ENCODE measurements at regions not wholly inside any gene's neighbourhood (a gene's known extent, or its start where the extent isn't known, plus 50 kb on each side); places are given as distances from the start of the nearest gene placed in this dataset.

- H4K91ac ChIP-seq (replicated peaks; ENCODE audit: insufficient read length, low read length) = no peak overlapping the region
- H4K20me1 ChIP-seq (replicated peaks in 1 of 2; ENCODE audit: control insufficient read depth in 1 of 2, insufficient read depth in 2 of 2, low read length in 2 of 2) = no peaks in the 10 kb centered on the region
- H3K4me3 ChIP-seq (ENCODE audit: extremely low read depth in 1 of 4, insufficient read depth in 2 of 4, low read depth in 3 of 4, low read length in 4 of 4) = no peak overlapping the region
- H3K4me2 ChIP-seq (ENCODE audit: insufficient read depth in 1 of 2, low read depth in 2 of 2, low read length in 2 of 2) = no peak overlapping the region
- DNase-seq (ENCODE audit: low read depth in 1 of 2, low spot score in 2 of 2) = no peak
- no peak overlapping the region for H2AK5ac ChIP-seq (ENCODE audit: low read depth, low read length)
- H2BK12ac ChIP-seq (ENCODE audit: low read depth, low read length) = no peak overlapping the region
- H3K18ac ChIP-seq (ENCODE audit: extremely low read depth, low read length) = no peak overlapping the region
- ChIA-PET POLR2A (ENCODE audit: partially characterized antibody) (no interaction called here), CTCF (ENCODE audit: partially characterized antibody) (no interaction called here)
- H3K27me3 ChIP-seq (replicated peaks in 1 of 4; ENCODE audit: control insufficient read depth in 3 of 4, extremely low read depth in 1 of 4, insufficient read depth in 3 of 4, low read length in 3 of 4) = no peaks in the 10 kb centered on the region
- no peak overlapping the region for H3K14ac ChIP-seq (ENCODE audit: insufficient read length)
- H3K9ac ChIP-seq (replicated peaks in 1 of 4; ENCODE audit: extremely low read depth in 1 of 4, low read depth in 3 of 4, low read length in 3 of 4) = no peak overlapping the region
- no peak for FAIRE-seq
- no peak overlapping the region for H3K56ac ChIP-seq (replicated peaks; ENCODE audit: insufficient read length, low read depth, low read length)
- no peak overlapping the region for H3K27ac ChIP-seq (ENCODE audit: low read depth, low read length)
- H3K23ac ChIP-seq (ENCODE audit: insufficient read length) = no peak overlapping the region
- no peak overlapping the region for H4K8ac ChIP-seq (ENCODE audit: extremely low read depth, insufficient read depth, low read length)
- no peak overlapping the region for H2BK20ac ChIP-seq (ENCODE audit: low read length)
- H2BK120ac ChIP-seq (replicated peaks; ENCODE audit: low read depth, low read length) = no peak overlapping the region
- H2AFZ ChIP-seq (ENCODE audit: low read length) = no peak overlapping the region
- H3K79me2 ChIP-seq (ENCODE audit: control insufficient read depth in 1 of 2, insufficient read depth in 2 of 2, low read length in 2 of 2) = no peaks in the 10 kb centered on the region
- no peak for TF ChIP-seq SAP30 (IDR thresholded peaks at IDR 0.05; ENCODE audit: insufficient read depth, insufficient replicate concordance, low read length)
- TF ChIP-seq EP300 (IDR thresholded peaks at IDR 0.05; ENCODE audit: borderline replicate concordance in 1 of 2, low read depth in 2 of 2, low read length in 2 of 2) = no peak
- TF ChIP-seq EZH2 (IDR thresholded peaks at IDR 0.05; ENCODE audit: low read depth, low read length, severe bottlenecking) = no peak
- no peak for TF ChIP-seq GTF2F1 (IDR thresholded peaks at IDR 0.05; ENCODE audit: borderline replicate concordance, low read depth, low read length)
- TF ChIP-seq SRF (IDR thresholded peaks at IDR 0.05; ENCODE audit: low read depth, low read length) = no peak
- no peak for TF ChIP-seq CHD1 (IDR thresholded peaks at IDR 0.05; ENCODE audit: low read depth, low read length)
- no peak for TF ChIP-seq E2F6 (IDR thresholded peaks at IDR 0.05)
- TF ChIP-seq KDM5A (IDR thresholded peaks at IDR 0.05; ENCODE audit: low read length) = no peak
- H3K9me3 ChIP-seq (ENCODE audit: insufficient read depth in 2 of 2, low read depth in 1 of 2, low read length in 1 of 2) = no peaks in the 10 kb centered on the region
- no peak overlapping the region for H4K5ac ChIP-seq (ENCODE audit: insufficient read length, low read depth, low read length)
- no peak overlapping the region for H2BK5ac ChIP-seq (ENCODE audit: low read depth, low read length)
- 96% methylated on average over 3 of the region's 3 CpGs; no CpG with 5 or more reads in 1 of the 2 experiments for WGBS, 2 experiments (ENCODE audit: extremely low coverage in 1 of 2, insufficient coverage in 1 of 2, insufficient read length in 1 of 2, insufficient replicate concordance in 2 of 2, low coverage in 1 of 2, low lambda C conversion rate in 2 of 2, missing lambda C conversion rate in 1 of 2)
- no peak overlapping the region for H3K4ac ChIP-seq (replicated peaks; ENCODE audit: insufficient read length, low read depth, low read length)
- no peaks in the 10 kb centered on the region for H3K23me2 ChIP-seq (ENCODE audit: low read depth, low read length)
- no peak overlapping the region for H2BK15ac ChIP-seq (ENCODE audit: low read length)
- H3K36me3 ChIP-seq (ENCODE audit: control insufficient read depth in 2 of 4, insufficient read depth in 4 of 4, low read length in 3 of 4) = no peaks in the 10 kb centered on the region
- peaks cover 0 to 4% (median 3%) of the 10 kb centered on the region in 4 experiments; a peak in 2 of 7 replicates for H3K4me1 ChIP-seq (replicated peaks in 1 of 4; ENCODE audit: control insufficient read depth in 3 of 4, insufficient read depth in 4 of 4, low read length in 3 of 4)
- H3K79me1 ChIP-seq (ENCODE audit: low read depth, low read length) = no peaks in the 10 kb centered on the region
Measured at GRCh38 chr6:91631227-91631626, 1044.4 kb upstream of the MAP3K7 start.

Data from H1 (cell line).